NCI-H82 treated with DMSO at 0.1 percent for 48 hours (cell line): ENCODE measurements at regions not wholly inside any gene's neighbourhood (a gene's known extent, or its start where the extent isn't known, plus 50 kb on each side); places are given as distances from the start of the nearest gene placed in this dataset.

Experiments used
- DNase-seq: peaks from one replicate; lab custom pipeline; 2025; ENCODE audit not compliant: unreplicated experiment; lab: John Stamatoyannopoulos, UW

DNA sequence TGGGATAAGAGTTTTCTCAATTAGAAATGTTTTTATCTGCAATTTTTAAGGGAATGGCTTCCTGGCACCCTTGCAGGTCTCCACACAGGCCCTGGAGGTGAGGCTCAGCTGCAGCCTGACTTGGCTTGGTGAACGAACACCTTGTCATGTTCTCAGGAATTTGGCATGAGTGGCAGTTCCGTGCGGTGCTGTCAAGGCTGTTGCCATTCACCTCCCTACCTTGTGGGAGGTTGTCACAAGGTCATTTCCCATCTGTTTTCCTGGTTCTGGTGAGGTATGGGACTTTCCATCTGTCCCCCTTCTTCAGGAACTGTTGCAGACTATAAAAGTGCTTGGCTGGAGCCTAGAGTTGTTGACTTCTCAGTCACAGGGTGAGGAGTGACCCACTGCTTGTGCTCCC, 82.9 kb downstream of the ELOVL4 start:
- no peak for DNase-seq

DNA sequence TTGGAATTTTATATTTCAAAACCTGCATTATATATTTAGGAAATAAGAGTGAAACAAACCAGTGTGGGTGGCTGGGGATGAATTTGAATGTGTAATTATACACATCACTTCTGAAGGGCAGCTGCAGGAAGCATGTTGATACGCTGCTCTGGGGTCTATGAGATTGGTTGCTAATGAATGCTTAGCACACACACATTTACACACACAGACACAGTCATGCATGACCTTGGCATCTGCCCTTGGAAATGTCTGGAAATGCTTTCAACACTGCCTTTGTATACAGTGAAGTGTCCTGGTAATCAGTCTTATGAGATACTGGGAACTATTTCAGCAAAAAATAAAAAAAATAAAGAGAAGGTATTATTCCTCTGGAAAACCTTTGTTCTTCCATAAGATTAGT, 83.4 kb downstream of the ELOVL4 start:
- no peak for DNase-seq

DNA sequence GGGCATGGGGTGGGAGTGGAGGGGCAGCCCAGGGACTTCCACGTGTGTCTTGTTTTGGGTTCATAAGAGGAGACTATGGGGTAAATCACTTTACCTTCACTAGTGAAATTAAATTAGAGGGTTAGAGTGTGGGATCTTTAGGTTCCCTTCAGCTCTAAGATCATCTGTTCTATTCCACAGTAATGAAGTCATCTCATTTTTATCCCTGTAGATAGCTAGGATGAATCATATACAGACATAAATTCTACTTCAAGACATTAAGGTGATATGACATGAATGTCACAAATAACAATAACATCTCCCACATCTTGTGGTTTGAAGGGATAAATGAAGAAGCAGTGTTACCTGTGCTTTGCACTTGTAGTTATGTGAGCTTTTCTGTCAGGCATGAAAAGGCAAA, 83.8 kb downstream of the ELOVL4 start:
- no peak for DNase-seq

DNA sequence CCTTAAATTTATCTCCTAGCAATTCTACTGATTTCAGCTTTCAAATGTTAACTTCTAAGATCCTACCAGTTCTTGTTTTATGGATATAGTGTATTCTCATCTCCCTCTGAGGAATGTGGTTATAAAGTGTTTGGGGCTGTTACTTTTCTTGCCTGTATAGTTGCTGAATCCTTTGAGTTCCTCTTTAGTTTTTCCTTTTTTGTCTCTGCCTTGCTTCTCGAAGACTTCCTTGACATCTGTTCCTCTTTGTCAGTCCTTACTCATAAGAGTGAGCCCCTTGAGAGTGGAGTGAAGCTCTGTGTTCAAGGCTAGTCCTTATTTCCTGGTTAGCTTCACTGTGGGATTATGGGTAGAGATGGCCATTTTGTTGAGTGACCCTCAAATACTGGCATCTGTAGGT, 84.6 kb downstream of the ELOVL4 start:
- no peak for DNase-seq

DNA sequence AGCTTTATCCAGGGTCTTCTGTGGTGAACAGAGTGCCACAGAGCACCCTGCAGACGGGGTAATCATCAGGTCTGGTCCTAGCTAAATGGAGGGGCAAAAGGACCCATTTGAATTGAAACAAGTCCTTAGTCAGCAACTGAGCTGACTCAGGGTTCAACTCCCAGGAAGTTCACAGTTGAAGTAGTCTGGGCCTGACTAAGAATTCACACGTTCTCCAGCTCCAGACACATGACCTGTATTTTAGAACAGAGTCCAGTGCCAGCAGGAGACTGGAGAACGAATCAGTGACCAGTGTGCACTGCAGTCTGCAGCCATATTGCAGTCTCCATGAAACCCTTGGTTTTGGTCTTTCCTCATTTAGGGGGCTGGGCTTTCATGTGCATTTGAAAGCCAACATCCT, 85.2 kb downstream of the ELOVL4 start:
- DNase-seq, result no peak

DNA sequence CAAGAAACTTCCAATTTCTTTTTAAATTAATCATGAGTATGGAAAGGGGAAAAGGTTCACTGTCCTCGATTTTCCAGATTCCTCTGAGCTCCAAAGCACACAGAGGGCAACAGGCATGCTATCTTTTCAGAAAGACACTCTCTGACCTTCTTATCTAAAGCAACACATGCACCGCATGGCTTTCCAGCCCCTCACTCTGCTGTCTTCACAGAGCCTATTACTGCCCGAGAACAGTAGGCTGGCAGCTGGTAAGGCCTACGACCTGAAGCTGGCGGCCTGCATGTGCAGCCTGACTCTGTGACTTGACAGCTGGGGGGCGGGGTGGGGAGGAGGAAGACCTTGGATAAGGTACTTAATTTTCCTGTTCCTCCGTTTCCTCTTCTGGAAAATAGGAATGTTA, 86.3 kb downstream of the ELOVL4 start:
- DNase-seq, result no peak

DNA sequence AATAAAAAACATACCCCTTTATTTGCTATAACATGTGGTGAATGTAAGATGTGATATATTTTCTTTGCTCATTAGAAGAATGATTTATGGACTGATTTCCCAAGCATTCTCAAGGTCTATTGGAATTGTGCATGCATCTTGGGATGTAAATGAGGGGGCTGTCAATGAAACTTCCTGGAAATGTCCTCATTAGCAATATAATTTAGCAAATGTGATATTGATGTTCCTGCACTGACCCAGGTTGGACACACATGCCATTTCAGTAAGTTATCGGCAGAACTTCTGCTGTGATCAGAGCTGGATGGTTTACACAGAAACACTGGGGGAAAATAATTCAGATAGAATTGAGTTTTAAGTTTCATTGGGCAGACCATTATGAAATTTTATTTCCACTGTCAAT, 99.9 kb downstream of the ELOVL4 start:
- DNase-seq, result no peak

DNA sequence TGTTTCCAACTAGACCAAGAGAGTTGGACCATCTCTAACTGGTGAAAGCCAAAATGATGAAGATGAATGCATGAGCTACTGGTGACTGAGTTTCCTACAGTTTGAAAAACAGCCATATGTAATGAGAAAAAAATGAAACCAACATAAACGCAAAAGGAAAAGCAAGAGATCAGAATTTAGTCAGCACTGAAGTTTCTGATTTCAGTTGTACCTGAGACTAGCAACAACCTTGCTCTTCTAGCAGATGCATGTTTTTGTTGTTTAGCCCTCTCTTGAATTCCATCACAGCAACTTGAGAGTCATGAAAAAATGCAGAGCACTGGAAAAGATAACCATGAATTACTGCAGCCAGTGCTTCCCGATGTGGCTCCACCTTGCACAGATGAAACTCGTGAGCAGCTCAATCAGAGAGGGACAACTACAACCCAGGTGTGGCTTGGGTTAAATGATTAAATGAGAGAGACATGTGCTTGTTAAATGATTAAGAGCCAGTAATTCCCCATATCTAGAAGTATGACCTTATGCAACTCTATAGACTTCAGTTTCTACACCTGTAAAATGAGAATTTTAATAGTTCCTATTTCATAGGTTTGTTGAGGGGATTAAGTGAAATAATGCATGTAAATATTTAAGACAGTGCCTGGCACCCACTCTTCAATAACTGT, 104.8 kb downstream of the ELOVL4 start:
- no peak for DNase-seq

DNA sequence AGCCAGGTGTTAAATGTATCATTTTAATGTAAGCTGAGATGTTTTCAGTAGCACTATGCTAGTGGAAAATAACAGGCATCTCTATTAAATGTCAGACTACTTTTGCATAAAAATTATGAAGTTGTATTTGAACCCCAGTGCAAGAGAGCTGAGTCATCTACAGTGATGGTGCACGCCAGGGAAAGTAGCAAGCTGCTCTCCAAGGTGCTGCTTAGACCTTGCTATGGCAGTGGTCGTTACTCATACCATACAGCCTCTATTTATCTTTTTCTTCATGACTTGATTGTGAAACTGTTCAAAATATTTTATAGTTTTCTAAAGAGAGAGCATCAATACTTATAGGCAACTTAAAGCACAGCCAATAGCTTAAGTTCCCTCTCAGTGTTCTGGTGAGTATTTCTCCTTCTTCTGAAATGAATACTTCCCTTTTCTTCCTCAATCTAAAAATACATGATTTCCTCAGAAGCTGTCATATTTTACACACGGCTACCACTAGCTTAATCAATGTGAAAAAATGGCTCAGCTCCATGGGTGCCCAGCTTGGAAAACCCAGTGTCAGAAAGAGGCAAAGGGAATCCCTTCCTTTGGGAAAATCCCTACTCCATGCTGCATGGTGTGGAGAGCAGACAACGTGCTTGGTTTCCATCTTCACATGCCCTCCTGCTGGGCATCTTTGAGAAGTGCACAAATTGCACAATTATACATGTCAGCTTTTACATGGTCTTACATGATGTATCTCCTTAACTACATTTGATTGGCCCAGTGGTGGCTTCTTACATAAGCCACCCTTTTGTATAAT, 105.6 kb downstream of the ELOVL4 start:
- no peak for DNase-seq

DNA sequence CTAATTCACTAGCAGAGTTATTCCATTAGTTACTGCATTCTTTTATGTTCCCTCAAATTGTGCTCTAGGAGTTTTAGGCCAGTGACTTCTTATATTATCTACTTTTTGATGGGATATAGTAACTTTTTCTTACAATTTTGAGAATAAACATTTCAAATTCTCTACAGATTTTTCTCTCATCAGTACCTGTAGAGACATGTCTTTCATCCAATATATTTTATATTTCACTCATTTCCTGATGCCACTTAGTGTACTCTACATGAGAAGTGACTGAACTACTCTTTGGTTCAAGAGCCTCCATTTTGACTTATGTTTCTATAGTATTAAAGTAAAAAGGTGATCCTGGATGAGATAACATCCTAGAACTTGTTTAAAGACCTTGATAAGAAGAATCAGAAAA, 108.5 kb downstream of the ELOVL4 start:
- no peak for DNase-seq

DNA sequence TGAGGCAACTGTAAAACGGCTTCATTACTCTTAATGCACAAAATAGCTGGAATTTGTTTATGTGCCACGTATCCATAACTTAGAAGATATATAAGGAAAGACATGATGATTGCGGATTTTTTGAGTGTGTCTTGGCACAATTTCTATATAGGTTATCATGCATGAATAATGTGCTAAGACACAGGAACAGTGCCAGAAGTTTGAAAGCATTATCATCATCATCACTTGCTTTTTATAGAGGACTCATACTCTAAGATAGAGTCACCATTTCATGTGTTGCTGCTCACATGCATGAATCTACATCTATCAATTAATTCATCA, 113.4 kb downstream of the ELOVL4 start:
- DNase-seq, result no peak

DNA sequence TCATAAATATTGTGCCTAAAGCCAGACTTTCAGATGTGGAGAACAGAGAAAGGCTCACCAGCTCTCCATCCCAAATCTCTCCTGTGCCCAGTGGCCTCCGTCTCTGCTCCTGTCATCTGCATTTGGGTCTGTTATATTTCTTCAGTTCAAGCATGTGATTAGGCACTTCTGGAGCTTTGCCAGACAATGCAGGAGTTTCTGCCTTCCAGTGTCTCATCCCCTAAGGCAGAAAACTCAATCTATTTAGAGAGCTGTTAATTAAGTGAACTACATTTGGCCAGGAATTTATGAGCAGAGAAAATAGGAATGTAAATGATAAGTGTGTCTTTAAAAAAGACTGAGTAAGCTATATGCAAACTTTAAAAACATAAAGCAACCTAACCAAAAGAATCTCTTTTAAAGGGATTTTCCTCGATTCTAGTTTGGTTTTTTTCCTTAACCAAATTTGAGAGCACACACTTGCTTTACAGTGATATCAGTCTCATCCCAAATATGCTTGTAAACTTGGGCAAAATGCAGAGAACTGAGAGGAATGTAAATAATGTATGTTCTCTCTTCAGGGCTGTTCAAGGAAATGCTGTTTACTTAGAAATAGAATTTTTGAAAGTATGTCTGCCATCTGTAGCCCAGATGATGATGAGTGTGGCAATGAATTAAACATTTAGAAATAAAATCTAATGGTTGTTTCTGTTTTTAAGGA, 113.9 kb downstream of the ELOVL4 start:
- DNase-seq, result no peak

DNA sequence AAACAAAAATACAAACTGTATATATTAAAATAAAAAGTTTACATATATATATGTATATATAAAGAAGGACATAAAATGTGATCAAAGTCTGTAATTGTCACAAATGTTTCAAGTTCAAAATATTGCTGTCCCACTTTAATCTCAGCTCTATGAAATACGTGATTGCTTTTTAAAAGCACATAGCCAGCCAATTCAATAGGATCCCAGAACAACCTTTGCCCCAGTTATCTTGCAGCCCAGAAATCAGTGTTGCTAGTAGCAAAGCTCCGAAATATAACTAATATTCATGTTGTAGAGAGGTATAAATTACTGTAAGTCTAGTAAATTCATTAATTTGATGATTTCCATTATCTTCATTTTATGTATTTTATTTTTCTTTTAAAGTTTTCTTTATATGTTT, 114.6 kb downstream of the ELOVL4 start:
- DNase-seq, result no peak

DNA sequence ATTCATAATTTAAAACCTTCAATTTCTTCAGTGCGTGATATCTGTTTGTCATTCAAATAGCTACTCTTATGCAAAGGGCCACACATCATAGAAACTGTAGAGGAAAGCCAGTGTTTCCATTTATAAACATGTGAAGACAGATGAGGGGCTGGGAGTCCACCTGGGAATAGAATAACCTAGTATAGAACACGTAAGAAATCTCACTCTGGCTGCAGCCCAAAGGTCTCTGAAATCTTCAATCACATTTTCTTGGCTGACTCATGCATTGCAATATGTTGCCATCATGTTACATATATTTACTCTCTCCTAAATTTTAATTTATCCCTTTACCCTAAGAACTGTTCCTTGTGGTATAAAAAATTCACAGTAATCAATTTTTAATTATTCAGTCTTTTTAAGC, 123.2 kb downstream of the ELOVL4 start:
- no peak for DNase-seq

DNA sequence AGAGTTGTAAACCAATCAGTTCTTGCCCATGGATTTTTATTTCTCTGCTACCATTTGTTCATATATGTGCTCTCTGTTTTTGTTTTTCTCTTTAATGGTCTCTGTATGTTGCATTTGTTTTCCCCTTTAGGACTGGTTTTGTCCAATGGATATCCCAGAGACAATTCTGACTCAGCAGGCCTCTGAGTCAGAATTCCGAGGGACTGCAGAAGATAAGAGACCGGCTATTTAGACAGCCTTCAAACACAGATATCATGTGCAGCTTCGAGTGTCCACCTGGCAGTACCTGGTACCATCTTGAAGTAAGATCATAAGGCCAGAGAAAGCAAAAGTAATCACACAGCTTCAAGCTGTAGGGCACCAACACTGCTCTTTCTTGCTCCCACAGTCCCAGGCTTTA, 125.5 kb downstream of the ELOVL4 start:
- no peak for DNase-seq

DNA sequence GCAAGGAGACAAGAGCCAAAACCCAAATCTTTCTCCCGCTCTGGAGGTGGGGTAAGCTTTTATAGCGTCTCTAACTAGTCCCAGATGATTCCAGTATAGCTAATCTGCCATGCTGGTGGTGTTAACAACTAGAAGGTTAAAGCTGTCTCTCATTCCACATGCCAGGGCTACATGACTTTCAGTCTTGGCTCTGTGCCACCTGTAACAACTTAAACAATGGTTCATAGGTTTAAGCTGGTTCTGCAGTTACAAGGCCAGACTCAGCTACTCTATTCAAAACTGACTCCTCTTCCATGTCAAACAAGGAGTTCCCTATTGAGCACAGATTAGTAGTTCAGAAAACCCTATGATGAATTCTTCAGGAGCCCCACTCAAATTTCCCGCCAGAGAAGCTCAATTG, 128.9 kb downstream of the ELOVL4 start:
- no peak for DNase-seq

DNA sequence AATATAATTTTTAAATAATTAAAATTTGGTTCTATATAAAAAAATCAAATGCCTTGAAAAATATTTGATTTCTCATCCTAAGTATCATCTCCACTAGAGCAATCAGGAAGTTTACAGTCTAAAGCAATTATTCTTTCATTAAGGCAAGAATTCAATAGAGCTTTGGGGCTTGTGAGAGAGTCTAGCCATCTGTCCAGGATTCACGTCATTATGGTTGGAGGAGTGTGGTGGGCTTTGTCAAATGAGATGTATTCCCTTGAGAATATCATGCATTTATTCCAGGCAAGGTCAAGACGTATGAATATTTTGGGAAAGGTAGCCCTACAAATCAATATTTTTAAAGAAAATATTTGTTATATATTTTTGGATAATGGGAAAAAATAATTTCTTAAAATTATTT, 132.4 kb downstream of the ELOVL4 start:
- DNase-seq, result peak; percentile 80

DNA sequence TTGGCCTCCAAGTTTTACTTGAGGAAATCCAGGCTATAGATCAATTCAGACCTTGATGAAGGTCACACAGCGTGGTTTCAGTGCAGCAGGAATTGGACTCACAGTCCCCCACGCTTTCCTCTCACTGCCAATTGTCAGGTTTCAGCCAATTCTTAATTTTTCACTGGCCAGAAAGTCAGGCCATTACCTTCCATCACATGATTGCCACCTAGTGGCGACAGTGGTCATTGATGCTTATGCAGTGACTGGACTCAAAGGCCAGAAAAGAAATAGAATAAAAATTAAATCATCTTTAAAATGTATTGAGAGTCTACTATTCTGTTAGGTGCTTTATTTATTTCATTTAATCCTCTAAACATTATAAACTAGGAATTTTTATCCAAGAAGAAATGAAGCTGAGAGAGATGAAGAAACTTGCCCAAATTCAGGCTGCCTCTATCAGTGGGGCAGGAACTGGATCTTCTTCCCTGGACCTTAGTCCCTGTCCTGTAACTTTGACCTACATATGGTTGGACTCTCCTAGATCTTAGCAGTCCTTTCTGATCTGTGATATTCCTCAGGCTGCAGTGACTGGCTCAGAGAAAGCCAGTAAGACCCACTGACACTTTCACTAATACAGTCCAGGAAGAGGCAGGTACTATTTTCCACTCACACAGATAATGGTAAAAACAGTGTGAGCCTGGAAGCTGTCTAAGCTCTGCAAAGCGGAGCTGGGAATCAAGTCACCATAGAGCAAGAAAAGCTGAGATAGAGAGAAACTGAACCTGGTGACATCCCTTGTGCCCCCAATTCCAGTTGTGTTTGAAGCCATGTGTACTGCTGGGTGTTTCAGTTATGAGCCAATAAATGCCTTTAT, 133.3 kb downstream of the ELOVL4 start:
- DNase-seq, result no peak

DNA sequence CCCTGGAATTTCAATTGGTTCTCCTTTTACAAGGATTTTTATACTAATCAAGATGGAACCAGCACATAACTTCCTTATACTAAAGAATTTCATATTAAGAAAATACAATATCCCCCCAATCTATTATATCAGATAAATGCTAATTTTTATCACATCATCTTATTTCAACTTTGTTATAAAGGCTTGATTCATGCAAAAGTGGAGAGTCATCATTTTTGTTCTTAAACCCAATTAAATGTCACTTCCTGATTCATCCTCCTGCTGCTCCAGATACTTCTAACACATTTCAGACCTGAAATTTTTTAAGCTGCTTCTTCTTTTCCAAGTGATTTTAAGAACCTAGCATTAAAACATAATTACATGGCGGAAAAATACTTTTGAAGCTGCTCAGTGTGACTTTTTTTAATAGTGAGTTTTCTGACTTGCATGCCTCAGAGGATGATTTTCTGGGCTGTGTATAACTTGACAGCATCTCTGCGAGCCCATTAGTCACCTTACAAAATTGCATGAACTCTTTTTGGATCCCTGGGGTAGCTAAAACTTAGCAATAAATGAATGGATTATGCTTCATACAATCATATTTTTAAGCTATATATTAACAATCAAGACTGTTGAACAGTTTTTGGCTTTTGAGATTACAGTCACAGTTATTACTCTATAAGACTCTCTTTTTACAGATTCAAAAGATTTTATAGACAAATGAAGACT, 134.1 kb downstream of the ELOVL4 start:
- no peak for DNase-seq

DNA sequence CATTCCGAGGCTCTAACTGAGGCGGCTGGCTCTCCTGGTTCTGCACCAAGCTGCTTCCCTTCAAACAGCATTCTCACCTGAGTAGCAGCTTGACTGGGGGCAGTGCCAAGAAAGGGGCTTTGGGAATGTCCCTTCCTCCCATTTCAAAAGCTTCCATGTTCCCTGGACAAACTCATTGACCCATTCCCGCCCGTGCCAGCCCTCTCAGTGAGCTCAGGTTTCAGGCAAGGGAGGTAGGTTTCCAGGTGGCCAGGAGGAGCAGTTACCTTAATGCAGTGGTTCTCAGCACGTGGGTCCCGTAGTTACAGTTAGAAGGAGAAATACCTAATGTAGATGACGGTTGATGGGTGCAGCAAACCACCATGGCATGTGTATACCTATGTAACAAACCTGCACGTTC, 135.2 kb downstream of the ELOVL4 start:
- DNase-seq, result no peak

DNA sequence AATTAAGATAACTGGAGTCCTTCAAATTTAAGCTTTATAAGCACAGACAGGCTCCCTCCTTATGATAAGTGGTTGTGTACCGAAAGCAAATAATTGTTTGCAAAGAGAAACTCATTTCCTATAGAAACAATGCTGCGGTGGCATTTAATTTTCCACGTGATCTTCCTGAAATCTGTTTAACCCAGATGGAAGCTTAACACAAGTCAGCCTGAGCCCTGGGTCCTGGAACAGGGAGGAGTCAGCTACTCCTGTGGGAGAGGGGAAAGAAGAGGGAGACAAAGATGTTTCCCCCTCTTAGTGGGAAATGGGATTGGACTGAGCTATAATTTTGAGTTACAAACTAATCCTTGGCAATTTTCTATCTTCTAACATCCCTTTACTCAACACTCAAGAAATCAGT, 136.5 kb downstream of the ELOVL4 start:
- DNase-seq, result peak; percentile 66
